Lower leg skin (tissue), 3 donors: ENCODE measurements at regions not wholly inside any gene's neighbourhood (a gene's known extent, or its start where the extent isn't known, plus 50 kb on each side); places are given as distances from the start of the nearest gene placed in this dataset.

Source experiments
- CTCF ChIP-seq, 3 donors: fragments of 450-650 bp; IDR thresholded peaks; one replicate each; pipeline ENCODE4 v1.5.1; 2016; ENCODE audit warnings: antibody characterized with exemption in 3 of 3, mild to moderate bottlenecking in 3 of 3, moderate library complexity in 2 of 3
- POLR2A ChIP-seq, 2 donors: fragments of 450-650 bp; IDR thresholded peaks; one replicate each; pipeline ENCODE4 v1.6.1; 2016 to 2017; ENCODE audit warnings: antibody characterized with exemption in 2 of 2, mild to moderate bottlenecking in 1 of 2, moderate library complexity in 1 of 2

GRCh38 chr13:78020861-78021260 lies 102.2 kb upstream of the EDNRB start:
- TF ChIP-seq CTCF (IDR thresholded peaks at IDR 0.05) (no peak), POLR2A (IDR thresholded peaks at IDR 0.05) (no peak)
